ENCODE measurements at regions not wholly inside any gene's neighbourhood (a gene's known extent, or its start where the extent isn't known, plus 50 kb on each side); places are given as distances from the start of the nearest gene placed in this dataset.

- TF ChIP-seq CTCF (IDR thresholded peaks at IDR 0.05; ENCODE audit: poor library complexity) (no peak), EZH2 (IDR thresholded peaks at IDR 0.05; ENCODE audit: borderline replicate concordance) (no peak), EZH2phosphoT487 (IDR thresholded peaks at IDR 0.05; ENCODE audit: low read depth, severe bottlenecking, unreplicated experiment) (no peak)
Observed at GRCh38 chr12:92046557-92047392, 98.9 kb downstream of the BTG1 start.

All from hepatocyte (in vitro differentiated cells).